ENCODE measurements at regions not wholly inside any gene's neighbourhood (a gene's known extent, or its start where the extent isn't known, plus 50 kb on each side); places are given as distances from the start of the nearest gene placed in this dataset.

DNA sequence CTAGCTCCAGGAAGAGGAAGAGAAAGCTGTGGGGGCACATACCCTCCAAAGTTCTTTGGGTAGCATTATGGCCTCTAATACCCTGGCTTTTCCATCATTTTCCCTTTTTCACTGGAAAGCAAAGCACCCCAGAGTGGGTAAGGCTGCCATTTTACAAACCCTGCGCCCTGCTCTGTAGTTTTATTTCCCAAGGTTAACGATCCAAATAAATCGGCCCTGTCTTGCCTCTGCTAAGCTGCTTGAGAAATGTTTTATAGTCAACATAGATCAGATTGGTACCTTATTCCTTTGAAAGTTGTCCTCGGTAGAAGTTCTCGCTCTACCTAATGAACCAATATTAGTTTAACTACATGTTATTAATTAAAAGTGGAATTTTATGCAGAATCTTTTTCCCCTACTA, 328.2 kb downstream of the NPIPA8 start:
- no peak for ATAC-seq
- intact Hi-C loops (cut with DNase I), result no loop called here

DNA sequence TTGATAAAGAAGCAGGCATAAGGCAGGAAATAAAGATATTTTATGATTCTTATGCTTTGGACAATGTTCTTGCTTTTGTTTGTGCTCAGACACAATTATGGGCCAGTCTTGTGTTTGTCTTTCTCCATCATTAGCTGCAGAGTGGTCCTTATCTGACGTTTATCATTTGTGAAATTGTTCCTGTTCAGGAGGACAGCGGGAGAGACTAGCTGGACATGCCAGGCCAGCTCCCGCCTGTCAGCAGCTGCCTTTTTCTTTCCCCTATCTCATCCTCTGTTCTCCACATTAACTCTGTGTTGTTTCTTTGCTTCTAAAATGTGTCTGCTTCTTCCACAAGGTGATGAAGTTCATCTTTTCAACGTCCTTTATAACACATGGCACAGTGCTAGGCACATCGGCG, 333.5 kb downstream of the NPIPA8 start:
- Histone ChIP-seq H3K36me3 (no peaks in the 10 kb centered on the region), H3K4me1 (no peaks in the 10 kb centered on the region), H3K27ac (no peak overlapping the region), H3K9me3 (no peaks in the 10 kb centered on the region), H3K4me3 (no peak overlapping the region), H3K27me3 (no peaks in the 10 kb centered on the region)
- ATAC-seq (no peak), DNase-seq (no peak)
- TF ChIP-seq, protein P1, sequence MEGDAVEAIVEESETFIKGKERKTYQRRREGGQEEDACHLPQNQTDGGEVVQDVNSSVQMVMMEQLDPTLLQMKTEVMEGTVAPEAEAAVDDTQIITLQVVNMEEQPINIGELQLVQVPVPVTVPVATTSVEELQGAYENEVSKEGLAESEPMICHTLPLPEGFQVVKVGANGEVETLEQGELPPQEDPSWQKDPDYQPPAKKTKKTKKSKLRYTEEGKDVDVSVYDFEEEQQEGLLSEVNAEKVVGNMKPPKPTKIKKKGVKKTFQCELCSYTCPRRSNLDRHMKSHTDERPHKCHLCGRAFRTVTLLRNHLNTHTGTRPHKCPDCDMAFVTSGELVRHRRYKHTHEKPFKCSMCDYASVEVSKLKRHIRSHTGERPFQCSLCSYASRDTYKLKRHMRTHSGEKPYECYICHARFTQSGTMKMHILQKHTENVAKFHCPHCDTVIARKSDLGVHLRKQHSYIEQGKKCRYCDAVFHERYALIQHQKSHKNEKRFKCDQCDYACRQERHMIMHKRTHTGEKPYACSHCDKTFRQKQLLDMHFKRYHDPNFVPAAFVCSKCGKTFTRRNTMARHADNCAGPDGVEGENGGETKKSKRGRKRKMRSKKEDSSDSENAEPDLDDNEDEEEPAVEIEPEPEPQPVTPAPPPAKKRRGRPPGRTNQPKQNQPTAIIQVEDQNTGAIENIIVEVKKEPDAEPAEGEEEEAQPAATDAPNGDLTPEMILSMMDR (IDR thresholded peaks at IDR 0.05), result no peak
- intact Hi-C loops (cut with DNase I), result no loop called here

More for the DNA sequence above, 328.2 kb downstream of the NPIPA8 start:
- Histone ChIP-seq H3K36me3 (no peaks in the 10 kb centered on the region), H3K4me1 (no peaks in the 10 kb centered on the region), H3K27me3 (no peaks in the 10 kb centered on the region), H3K4me3 (no peak overlapping the region), H3K27ac (no peak overlapping the region), H3K9me3 (no peaks in the 10 kb centered on the region)
- TF ChIP-seq, protein P1 (IDR thresholded peaks at IDR 0.05), result no peak
- no peak for DNase-seq

GRCh38 chr16:17998996-17999395, 337.5 kb downstream of the NPIPA8 start:
- H3K4me3 ChIP-seq, result no peak overlapping the region
- TF ChIP-seq, protein P1 (IDR thresholded peaks at IDR 0.05), result no peak
- no peaks in the 10 kb centered on the region for H3K36me3 ChIP-seq
- no peaks in the 10 kb centered on the region for H3K4me1 ChIP-seq
- no peaks in the 10 kb centered on the region for H3K9me3 ChIP-seq
- no peaks in the 10 kb centered on the region for H3K27me3 ChIP-seq
- DNase-seq, result no peak
- ATAC-seq, result no peak
- no peak overlapping the region for H3K27ac ChIP-seq
- intact Hi-C loops (cut with DNase I), result no loop called here

- ATAC-seq (no peak), DNase-seq (no peak)
- Histone ChIP-seq H3K4me3 (no peak overlapping the region), H3K27ac (no peak overlapping the region), H3K27me3 (no peaks in the 10 kb centered on the region), H3K9me3 (no peaks in the 10 kb centered on the region), H3K4me1 (no peaks in the 10 kb centered on the region), H3K36me3 (no peaks in the 10 kb centered on the region)
- TF ChIP-seq, protein P1 (IDR thresholded peaks at IDR 0.05), result no peak
- intact Hi-C loops (cut with DNase I), result no loop called here
Observed at GRCh38 chr16:17998550-17998949, 338.0 kb downstream of the NPIPA8 start.

DNA sequence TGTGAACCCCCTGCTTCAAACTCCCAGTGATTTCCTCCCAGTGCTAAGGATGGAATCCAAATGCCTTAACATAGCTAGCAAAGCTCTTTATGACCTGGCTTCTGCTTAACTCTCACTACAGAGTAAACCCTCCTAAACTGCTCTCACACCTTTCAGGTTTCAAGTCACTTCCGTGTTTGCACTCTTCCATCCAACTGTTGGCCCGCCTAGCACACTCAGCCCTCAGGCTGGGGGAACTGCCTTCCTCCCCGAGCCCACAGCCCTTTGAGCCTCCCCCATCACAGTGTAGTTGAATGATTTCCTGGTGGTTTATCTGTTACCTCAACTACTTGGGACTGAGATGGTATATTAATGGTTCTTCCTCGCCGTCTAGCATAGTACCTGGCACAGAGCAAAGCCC, 342.5 kb downstream of the NPIPA8 start:
- H3K36me3 ChIP-seq, result no peaks in the 10 kb centered on the region
- H3K27me3 ChIP-seq, result no peaks in the 10 kb centered on the region
- no peak for DNase-seq
- TF ChIP-seq, protein P1 (IDR thresholded peaks at IDR 0.05), result no peak
- no peak overlapping the region for H3K4me3 ChIP-seq
- no peaks in the 10 kb centered on the region for H3K4me1 ChIP-seq
- intact Hi-C loops (cut with DNase I), result no loop called here
- no peak for ATAC-seq
- no peaks in the 10 kb centered on the region for H3K9me3 ChIP-seq
- no peak overlapping the region for H3K27ac ChIP-seq

Measured in left lung (tissue), 4 donors.